Body of pancreas (tissue), 4 donors: ENCODE measurements at regions not wholly inside any gene's neighbourhood (a gene's known extent, or its start where the extent isn't known, plus 50 kb on each side); places are given as distances from the start of the nearest gene placed in this dataset.

Source experiments
- ATAC-seq: fragments of 150-250 bp; one replicate; pipeline ENCODE4 v1.9.1; 2016
- DNase-seq, 4 donors: peaks; one replicate each; pipeline ENCODE4 v3.0.0-alpha.2; 2019
- H3K27ac ChIP-seq, 4 donors: fragments of 200-600 bp; sonication (generic); 1 replicate in 3 of 4; 2 replicates in 1 of 4; pipeline versions ENCODE4 v1.5.1 to v1.6.1; 2016 to 2019; ENCODE audit warnings: mild to moderate bottlenecking in 1 of 4, mixed read lengths in 1 of 4, moderate library complexity in 1 of 4
- H3K27me3 ChIP-seq, 2 donors: fragments of 200-600 bp; sonication (generic); one replicate each; pipeline ENCODE4 v1.6.0; 2016; ENCODE audit warnings: mild to moderate bottlenecking in 1 of 2
- H3K36me3 ChIP-seq, 2 donors: fragments of 200-600 bp; sonication (generic); replicated peaks in 1 of 2; 2 replicates each; pipeline ENCODE4 v1.5.1; 2016; ENCODE audit warnings: low read depth in 2 of 2; ENCODE audit not compliant: insufficient read depth in 1 of 2
- H3K4me1 ChIP-seq: fragments of 200-600 bp; sonication (generic); one replicate; pipeline ENCODE4 v1.6.0; 2016
- H3K4me3 ChIP-seq, 2 donors: fragments of 200-600 bp; sonication (generic); 1 replicate in 1 of 2; 2 replicates in 1 of 2; pipeline ENCODE4 v1.5.1; 2016 to 2019
- H3K9me3 ChIP-seq, 3 donors: fragments of 200-600 bp; sonication (generic); 1 replicate in 2 of 3; 2 replicates in 1 of 3; pipeline ENCODE4 v1.5.1; 2016
- CTCF ChIP-seq, 7 experiments: fragments of 450-650 bp in 4 of 7; fragments of 200-600 bp in 3 of 7; sonication (generic) in 3 of 7; IDR thresholded peaks; one replicate each; pipeline ENCODE4 v1.5.1; 2016 to 2019; ENCODE audit warnings: antibody characterized with exemption in 7 of 7
- POLR2A ChIP-seq, 3 donors: fragments of 450-650 bp; IDR thresholded peaks; one replicate each; pipeline ENCODE4 v1.6.1; 2016; ENCODE audit warnings: antibody characterized with exemption in 3 of 3, mild to moderate bottlenecking in 2 of 3
- WGBS, 2 donors: methylation state at CpG; one replicate each; pipeline ENCODE4 v1.1.5; 2017; 5-methylcytosine and 5-hydroxymethylcytosine counted together
- intact Hi-C: fragments of 100-400 bp; cut with DNase I; formaldehyde crosslinking; loops from one replicate; pipeline ENCODE4 v1.15.1; 2023

GRCh38 chr9:79292731-79293280 is 279.0 kb upstream of the TLE4 start:
- Histone ChIP-seq H3K36me3 (no peaks in the 10 kb centered on the region), H3K4me1 (no peaks in the 10 kb centered on the region), H3K9me3 (no peaks in the 10 kb centered on the region), H3K27me3 (no peaks in the 10 kb centered on the region), H3K27ac (no peak overlapping the region), H3K4me3 (no peak overlapping the region)
- intact Hi-C loops: no loop called here
- WGBS, 2 donors: 0 to 91% methylated on average over 1 of the region's 1 CpG
- ATAC-seq (no peak), DNase-seq (no peak)
- TF ChIP-seq CTCF (IDR thresholded peaks at IDR 0.05) (no peak), POLR2A (IDR thresholded peaks at IDR 0.05) (no peak)

GRCh38 chr9:79300068-79300467 is 271.7 kb upstream of the TLE4 start:
- H3K36me3 ChIP-seq: no peaks in the 10 kb centered on the region
- TF ChIP-seq POLR2A (IDR thresholded peaks at IDR 0.05): no peak
- no peak for TF ChIP-seq CTCF (IDR thresholded peaks at IDR 0.05)
- no peak overlapping the region for H3K27ac ChIP-seq
- no peaks in the 10 kb centered on the region for H3K27me3 ChIP-seq
- intact Hi-C loops: no loop called here
- DNase-seq (no peak), ATAC-seq (no peak)
- H3K4me3 ChIP-seq: no peak overlapping the region
- H3K4me1 ChIP-seq: no peaks in the 10 kb centered on the region
- 50 to 51% methylated on average over 6 of the region's 6 CpGs for WGBS, 2 donors
- no peaks in the 10 kb centered on the region for H3K9me3 ChIP-seq

GRCh38 chr9:79301085-79301484 is 270.7 kb upstream of the TLE4 start:
- intact Hi-C loops: no loop called here
- WGBS, 2 donors: 24 to 30% methylated on average over 2 of the region's 2 CpGs
- no peak for ATAC-seq

GRCh38 chr9:79301551-79302391 is 270.0 kb upstream of the TLE4 start:
- intact Hi-C loops: no loop called here
- H3K27ac ChIP-seq: no peak overlapping the region
- ATAC-seq: no peak
- no peak for DNase-seq
- WGBS, 2 donors: 30 to 46% methylated on average over 8 of the region's 8 CpGs
- TF ChIP-seq CTCF (IDR thresholded peaks at IDR 0.05): no peak
- no peak for TF ChIP-seq POLR2A (IDR thresholded peaks at IDR 0.05)
- no peaks in the 10 kb centered on the region for H3K36me3 ChIP-seq
- no peaks in the 10 kb centered on the region for H3K4me1 ChIP-seq
- H3K27me3 ChIP-seq: no peaks in the 10 kb centered on the region
- H3K9me3 ChIP-seq: no peaks in the 10 kb centered on the region
- no peak overlapping the region for H3K4me3 ChIP-seq

More at GRCh38 chr9:79301085-79301484, 270.7 kb upstream of the TLE4 start:
- TF ChIP-seq CTCF (IDR thresholded peaks at IDR 0.05) (no peak), POLR2A (IDR thresholded peaks at IDR 0.05) (no peak)
- Histone ChIP-seq H3K36me3 (no peaks in the 10 kb centered on the region), H3K4me1 (no peaks in the 10 kb centered on the region), H3K9me3 (no peaks in the 10 kb centered on the region), H3K27ac (no peak overlapping the region), H3K4me3 (no peak overlapping the region), H3K27me3 (no peaks in the 10 kb centered on the region)
- no peak for DNase-seq
